ENCODE measurements at regions not wholly inside any gene's neighbourhood (a gene's known extent, or its start where the extent isn't known, plus 50 kb on each side); places are given as distances from the start of the nearest gene placed in this dataset.

GRCh38 chr2:121977326-121977725 is 221.9 kb downstream of the TSN start:
- Histone ChIP-seq H3K36me3 (ENCODE audit: insufficient read depth, low read length) (no peaks in the 10 kb centered on the region), H3K9ac (ENCODE audit: low read length) (no peak overlapping the region), H3K4me2 (ENCODE audit: low read length) (no peak overlapping the region), H3K4me1 (ENCODE audit: insufficient read depth, low read length) (peaks cover 4% of the 10 kb centered on the region), H3K27me3 (ENCODE audit: insufficient read depth, low read length) (peaks cover 4% of the 10 kb centered on the region), H3K27ac (ENCODE audit: low read depth, low read length) (no peak overlapping the region), H3K4me3 (ENCODE audit: insufficient read depth, low read depth, low read length) (no peak overlapping the region), H2AFZ (ENCODE audit: low read depth, low read length) (no peak overlapping the region), H3K79me2 (ENCODE audit: insufficient read depth, low read length) (no peaks in the 10 kb centered on the region), H3K9me3 (ENCODE audit: insufficient read depth, low read depth, low read length) (no peaks in the 10 kb centered on the region), H4K20me1 (ENCODE audit: insufficient read depth, low read length) (no peaks in the 10 kb centered on the region)
- no peaks in the 10 kb centered on the region for H3K27me3 Mint-ChIP-seq (ENCODE audit: low read depth, unreplicated experiment)
- DNase-seq (ENCODE audit: low read depth) (no peak), FAIRE-seq (no peak)
- no peak for TF ChIP-seq EZH2 (IDR thresholded peaks at IDR 0.05; ENCODE audit: insufficient read depth, low read length)
- TF ChIP-seq, protein P1, sequence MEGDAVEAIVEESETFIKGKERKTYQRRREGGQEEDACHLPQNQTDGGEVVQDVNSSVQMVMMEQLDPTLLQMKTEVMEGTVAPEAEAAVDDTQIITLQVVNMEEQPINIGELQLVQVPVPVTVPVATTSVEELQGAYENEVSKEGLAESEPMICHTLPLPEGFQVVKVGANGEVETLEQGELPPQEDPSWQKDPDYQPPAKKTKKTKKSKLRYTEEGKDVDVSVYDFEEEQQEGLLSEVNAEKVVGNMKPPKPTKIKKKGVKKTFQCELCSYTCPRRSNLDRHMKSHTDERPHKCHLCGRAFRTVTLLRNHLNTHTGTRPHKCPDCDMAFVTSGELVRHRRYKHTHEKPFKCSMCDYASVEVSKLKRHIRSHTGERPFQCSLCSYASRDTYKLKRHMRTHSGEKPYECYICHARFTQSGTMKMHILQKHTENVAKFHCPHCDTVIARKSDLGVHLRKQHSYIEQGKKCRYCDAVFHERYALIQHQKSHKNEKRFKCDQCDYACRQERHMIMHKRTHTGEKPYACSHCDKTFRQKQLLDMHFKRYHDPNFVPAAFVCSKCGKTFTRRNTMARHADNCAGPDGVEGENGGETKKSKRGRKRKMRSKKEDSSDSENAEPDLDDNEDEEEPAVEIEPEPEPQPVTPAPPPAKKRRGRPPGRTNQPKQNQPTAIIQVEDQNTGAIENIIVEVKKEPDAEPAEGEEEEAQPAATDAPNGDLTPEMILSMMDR (IDR thresholded peaks at IDR 0.05; ENCODE audit: insufficient read depth, low read depth, low read length) = no peak
- H3K36me3 Mint-ChIP-seq (ENCODE audit: low read depth, unreplicated experiment) = no peaks in the 10 kb centered on the region
- H3K9me3 Mint-ChIP-seq (ENCODE audit: unreplicated experiment) = no peaks in the 10 kb centered on the region
- H3K4me1 Mint-ChIP-seq (ENCODE audit: low read depth, unreplicated experiment) = no peaks in the 10 kb centered on the region
- no peak overlapping the region for H3K4me3 Mint-ChIP-seq (ENCODE audit: unreplicated experiment)
- no peak overlapping the region for H3K27ac Mint-ChIP-seq (ENCODE audit: unreplicated experiment)

DNA sequence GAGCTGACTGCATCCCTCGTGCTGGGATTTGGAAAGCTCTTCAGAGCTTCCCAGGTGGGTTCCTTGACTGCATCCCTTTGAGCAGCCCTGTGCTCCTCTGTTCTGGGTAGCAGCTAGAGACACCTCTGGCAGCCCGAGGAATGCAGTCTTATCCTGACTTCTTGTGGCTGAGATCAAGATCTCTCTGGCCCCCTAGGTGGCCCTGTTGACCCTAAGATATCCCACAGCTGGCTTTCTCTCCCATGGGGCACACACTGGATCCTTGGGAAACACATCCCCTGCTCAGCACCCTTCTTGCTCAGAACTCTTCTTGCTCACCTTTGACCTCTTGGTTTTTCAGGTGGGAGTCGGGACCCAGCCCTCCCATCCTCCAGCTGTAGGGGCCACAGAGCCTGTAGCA is 237.2 kb downstream of the TSN start:
- Histone ChIP-seq H3K36me3 (ENCODE audit: insufficient read depth, low read length) (no peaks in the 10 kb centered on the region), H3K27me3 (ENCODE audit: insufficient read depth, low read length) (peaks cover 5% of the 10 kb centered on the region), H3K27ac (ENCODE audit: low read depth, low read length) (no peak overlapping the region), H3K4me3 (ENCODE audit: insufficient read depth, low read depth, low read length) (no peak overlapping the region), H3K4me1 (ENCODE audit: insufficient read depth, low read length) (no peaks in the 10 kb centered on the region), H2AFZ (ENCODE audit: low read depth, low read length) (no peak overlapping the region), H3K4me2 (ENCODE audit: low read length) (no peak overlapping the region), H3K9ac (ENCODE audit: low read length) (no peak overlapping the region), H4K20me1 (ENCODE audit: insufficient read depth, low read length) (no peaks in the 10 kb centered on the region), H3K79me2 (ENCODE audit: insufficient read depth, low read length) (no peaks in the 10 kb centered on the region), H3K9me3 (ENCODE audit: insufficient read depth, low read depth, low read length) (peaks cover 4% of the 10 kb centered on the region)
- no peak overlapping the region for H3K27ac Mint-ChIP-seq (ENCODE audit: unreplicated experiment)
- H3K4me1 Mint-ChIP-seq (ENCODE audit: low read depth, unreplicated experiment) = peaks cover 3% of the 10 kb centered on the region
- no peak for TF ChIP-seq EZH2 (IDR thresholded peaks at IDR 0.05; ENCODE audit: insufficient read depth, low read length)
- TF ChIP-seq, protein P1 (IDR thresholded peaks at IDR 0.05; ENCODE audit: insufficient read depth, low read depth, low read length) = no peak
- H3K36me3 Mint-ChIP-seq (ENCODE audit: low read depth, unreplicated experiment) = no peaks in the 10 kb centered on the region
- H3K4me3 Mint-ChIP-seq (ENCODE audit: unreplicated experiment) = no peak overlapping the region
- no peak for FAIRE-seq
- DNase-seq (ENCODE audit: low read depth) = no peak
- peaks cover 17% of the 10 kb centered on the region for H3K27me3 Mint-ChIP-seq (ENCODE audit: low read depth, unreplicated experiment)
- H3K9me3 Mint-ChIP-seq (ENCODE audit: unreplicated experiment) = peaks cover 4% of the 10 kb centered on the region

- Histone ChIP-seq H3K9me3 (ENCODE audit: insufficient read depth, low read depth, low read length) (peaks cover 4% of the 10 kb centered on the region), H3K9ac (ENCODE audit: low read length) (no peak overlapping the region), H3K79me2 (ENCODE audit: insufficient read depth, low read length) (no peaks in the 10 kb centered on the region), H4K20me1 (ENCODE audit: insufficient read depth, low read length) (no peaks in the 10 kb centered on the region), H3K4me3 (ENCODE audit: insufficient read depth, low read depth, low read length) (no peak overlapping the region), H3K36me3 (ENCODE audit: insufficient read depth, low read length) (no peaks in the 10 kb centered on the region), H3K27me3 (ENCODE audit: insufficient read depth, low read length) (peaks cover 5% of the 10 kb centered on the region), H3K4me1 (ENCODE audit: insufficient read depth, low read length) (no peaks in the 10 kb centered on the region), H3K27ac (ENCODE audit: low read depth, low read length) (no peak overlapping the region), H3K4me2 (ENCODE audit: low read length) (no peak overlapping the region), H2AFZ (ENCODE audit: low read depth, low read length) (no peak overlapping the region)
- H3K36me3 Mint-ChIP-seq (ENCODE audit: low read depth, unreplicated experiment) = no peaks in the 10 kb centered on the region
- no peak for TF ChIP-seq EZH2 (IDR thresholded peaks at IDR 0.05; ENCODE audit: insufficient read depth, low read length)
- TF ChIP-seq, protein P1 (IDR thresholded peaks at IDR 0.05; ENCODE audit: insufficient read depth, low read depth, low read length) = no peak
- DNase-seq (ENCODE audit: low read depth) (no peak), FAIRE-seq (no peak)
- no peak overlapping the region for H3K27ac Mint-ChIP-seq (ENCODE audit: unreplicated experiment)
- peaks cover 3% of the 10 kb centered on the region for H3K4me1 Mint-ChIP-seq (ENCODE audit: low read depth, unreplicated experiment)
- H3K4me3 Mint-ChIP-seq (ENCODE audit: unreplicated experiment) = no peak overlapping the region
- H3K9me3 Mint-ChIP-seq (ENCODE audit: unreplicated experiment) = peaks cover 4% of the 10 kb centered on the region
- peaks cover 17% of the 10 kb centered on the region for H3K27me3 Mint-ChIP-seq (ENCODE audit: low read depth, unreplicated experiment)
These were observed 238.2 kb downstream of the TSN start for GRCh38 chr2:121993682-121994081.
